ENCODE measurements at regions not wholly inside any gene's neighbourhood (a gene's known extent, or its start where the extent isn't known, plus 50 kb on each side); places are given as distances from the start of the nearest gene placed in this dataset.
"Not testable (repeated sequence)": the region's sequence is repeated elsewhere in the genome, so short reads cannot be mapped to it uniquely, and the experiment has no call there.

- no peak for DNase-seq
These were observed 87.7 kb downstream of the DCK start for GRCh38 chr4:71081192-71081591.

GRCh38 chr4:71093745-71094144 is 100.3 kb downstream of the DCK start:
- no peak for DNase-seq

GRCh38 chr4:71094201-71094600 is 100.8 kb downstream of the DCK start:
- DNase-seq, result no peak

GRCh38 chr4:71095141-71095540 is 101.7 kb downstream of the DCK start:
- DNase-seq, result no peak

- DNase-seq, result no peak
These were observed 102.1 kb downstream of the DCK start for GRCh38 chr4:71095545-71095944.

- DNase-seq, result no peak
These were observed 114.3 kb downstream of the DCK start for GRCh38 chr4:71107726-71108125.

GRCh38 chr4:71110499-71110898 is 117.0 kb downstream of the DCK start:
- no peak for DNase-seq

- not testable (repeated sequence) for DNase-seq
These were observed 117.7 kb downstream of the DCK start for GRCh38 chr4:71111133-71111532.

- no peak for DNase-seq
These were observed 119.8 kb downstream of the DCK start for GRCh38 chr4:71113294-71113693.

GRCh38 chr4:71120831-71121524 is 127.5 kb downstream of the DCK start:
- no peak for DNase-seq

GRCh38 chr4:71123951-71124350 is 130.5 kb downstream of the DCK start:
- no peak for DNase-seq

GRCh38 chr4:71125137-71125536 is 131.7 kb downstream of the DCK start:
- no peak for DNase-seq

GRCh38 chr4:71126719-71127118 is 133.3 kb downstream of the DCK start:
- no peak for DNase-seq

- no peak for DNase-seq
These were observed 137.6 kb downstream of the DCK start for GRCh38 chr4:71130827-71131603.

- DNase-seq, result no peak
These were observed 139.0 kb downstream of the DCK start for GRCh38 chr4:71132486-71132885.

- DNase-seq, result no peak
These were observed 140.0 kb downstream of the DCK start for GRCh38 chr4:71133491-71133890.

GRCh38 chr4:71136071-71136470 is 142.6 kb downstream of the DCK start:
- no peak for DNase-seq

GRCh38 chr4:71138007-71138615 is 144.7 kb downstream of the DCK start:
- no peak for DNase-seq

GRCh38 chr4:71140563-71140962 is 147.1 kb downstream of the DCK start:
- DNase-seq, result no peak

GRCh38 chr4:71141125-71141524 is 147.7 kb downstream of the DCK start:
- DNase-seq, result no peak

- DNase-seq, result no peak
These were observed 153.8 kb downstream of the DCK start for GRCh38 chr4:71147261-71147660.

- DNase-seq, result no peak
These were observed 155.1 kb downstream of the DCK start for GRCh38 chr4:71148545-71148944.

- DNase-seq, result no peak
These were observed 157.6 kb downstream of the DCK start for GRCh38 chr4:71151054-71151453.

- no peak for DNase-seq
These were observed 163.2 kb downstream of the DCK start for GRCh38 chr4:71156616-71157015.
